ENCODE measurements at regions not wholly inside any gene's neighbourhood (a gene's known extent, or its start where the extent isn't known, plus 50 kb on each side); places are given as distances from the start of the nearest gene placed in this dataset.

GRCh38 chr13:80825276-80825675 is 484.4 kb upstream of the SPRY2 start:
- no peak for TF ChIP-seq POLR2AphosphoS5 (IDR thresholded peaks at IDR 0.05; ENCODE audit: insufficient read depth, low read depth, low read length)
- TF ChIP-seq MYC (IDR thresholded peaks at IDR 0.05; ENCODE audit: low read depth, low read length), result no peak
- TF ChIP-seq, protein P1, sequence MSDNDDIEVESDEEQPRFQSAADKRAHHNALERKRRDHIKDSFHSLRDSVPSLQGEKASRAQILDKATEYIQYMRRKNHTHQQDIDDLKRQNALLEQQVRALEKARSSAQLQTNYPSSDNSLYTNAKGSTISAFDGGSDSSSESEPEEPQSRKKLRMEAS (IDR thresholded peaks at IDR 0.05; ENCODE audit: insufficient read depth, insufficient read length), result no peak
- no peak for FAIRE-seq
- H3K4me3 ChIP-seq (replicated peaks in 1 of 3; ENCODE audit: insufficient read depth in 1 of 3, low read depth in 1 of 3, low read length in 3 of 3), result no peak overlapping the region
- no peaks in the 10 kb centered on the region for H3K27me3 ChIP-seq (ENCODE audit: control insufficient read depth in 2 of 2, insufficient read depth in 2 of 2, low read length in 2 of 2)
- no peak for DNase-seq (ENCODE audit: low read depth, low spot score)
- H3K9me3 ChIP-seq (replicated peaks; ENCODE audit: control insufficient read depth, insufficient read depth, low read length), result no peaks in the 10 kb centered on the region
- no peak overlapping the region for H3K9ac ChIP-seq (replicated peaks; ENCODE audit: extremely low read depth, insufficient read depth, low read length)
- H3K4me1 ChIP-seq (ENCODE audit: control insufficient read depth, extremely low read depth, insufficient read depth, low read length), result no peaks in the 10 kb centered on the region
- no peaks in the 10 kb centered on the region for H4K20me1 ChIP-seq (replicated peaks; ENCODE audit: control insufficient read depth, extremely low read depth, insufficient read depth, low read length)
- H3K36me3 ChIP-seq (ENCODE audit: control insufficient read depth in 2 of 2, extremely low read depth in 1 of 2, insufficient read depth in 2 of 2, low read length in 2 of 2), result no peaks in the 10 kb centered on the region
- no peaks in the 10 kb centered on the region for H3K9me1 ChIP-seq (replicated peaks; ENCODE audit: control insufficient read depth, extremely low read depth, insufficient read depth, low read length)
- dilution Hi-C loops (cut with MboI; ENCODE audit: extremely low pct_ligation_motif_present, low sequenced_read_pairs), result no loop called here
- ChIA-PET CTCF (no interaction called here), POLR2A (no interaction called here)
- H2AFZ ChIP-seq (ENCODE audit: low read depth, low read length), result no peak overlapping the region
- BruUV-seq (replicated peaks), result no TSS peak
- intact Hi-C loops (cut with micrococcal nuclease), result no loop called here
- no peak overlapping the region for H3K4me2 ChIP-seq (ENCODE audit: insufficient read depth, low read length)
- H3K79me2 ChIP-seq (ENCODE audit: control insufficient read depth, insufficient read depth, low read length), result no peaks in the 10 kb centered on the region
- H3K27ac ChIP-seq (ENCODE audit: insufficient read depth, low read depth, low read length), result no peak overlapping the region

GRCh38 chr13:80824229-80824628 is 483.3 kb upstream of the SPRY2 start:
- Histone ChIP-seq H3K4me3 (replicated peaks in 1 of 3; ENCODE audit: insufficient read depth in 1 of 3, low read depth in 1 of 3, low read length in 3 of 3) (no peak overlapping the region), H4K20me1 (replicated peaks; ENCODE audit: control insufficient read depth, extremely low read depth, insufficient read depth, low read length) (no peaks in the 10 kb centered on the region), H3K79me2 (ENCODE audit: control insufficient read depth, insufficient read depth, low read length) (no peaks in the 10 kb centered on the region), H3K4me1 (ENCODE audit: control insufficient read depth, extremely low read depth, insufficient read depth, low read length) (no peaks in the 10 kb centered on the region), H3K36me3 (ENCODE audit: control insufficient read depth in 2 of 2, extremely low read depth in 1 of 2, insufficient read depth in 2 of 2, low read length in 2 of 2) (no peaks in the 10 kb centered on the region), H3K9me3 (replicated peaks; ENCODE audit: control insufficient read depth, insufficient read depth, low read length) (no peaks in the 10 kb centered on the region), H2AFZ (ENCODE audit: low read depth, low read length) (no peak overlapping the region), H3K27me3 (ENCODE audit: control insufficient read depth in 2 of 2, insufficient read depth in 2 of 2, low read length in 2 of 2) (no peaks in the 10 kb centered on the region), H3K9ac (replicated peaks; ENCODE audit: extremely low read depth, insufficient read depth, low read length) (no peak overlapping the region), H3K27ac (ENCODE audit: insufficient read depth, low read depth, low read length) (no peak overlapping the region), H3K9me1 (replicated peaks; ENCODE audit: control insufficient read depth, extremely low read depth, insufficient read depth, low read length) (no peaks in the 10 kb centered on the region), H3K4me2 (ENCODE audit: insufficient read depth, low read length) (no peak overlapping the region)
- TF ChIP-seq MYC (IDR thresholded peaks at IDR 0.05; ENCODE audit: low read depth, low read length), result no peak
- TF ChIP-seq, protein P2, sequence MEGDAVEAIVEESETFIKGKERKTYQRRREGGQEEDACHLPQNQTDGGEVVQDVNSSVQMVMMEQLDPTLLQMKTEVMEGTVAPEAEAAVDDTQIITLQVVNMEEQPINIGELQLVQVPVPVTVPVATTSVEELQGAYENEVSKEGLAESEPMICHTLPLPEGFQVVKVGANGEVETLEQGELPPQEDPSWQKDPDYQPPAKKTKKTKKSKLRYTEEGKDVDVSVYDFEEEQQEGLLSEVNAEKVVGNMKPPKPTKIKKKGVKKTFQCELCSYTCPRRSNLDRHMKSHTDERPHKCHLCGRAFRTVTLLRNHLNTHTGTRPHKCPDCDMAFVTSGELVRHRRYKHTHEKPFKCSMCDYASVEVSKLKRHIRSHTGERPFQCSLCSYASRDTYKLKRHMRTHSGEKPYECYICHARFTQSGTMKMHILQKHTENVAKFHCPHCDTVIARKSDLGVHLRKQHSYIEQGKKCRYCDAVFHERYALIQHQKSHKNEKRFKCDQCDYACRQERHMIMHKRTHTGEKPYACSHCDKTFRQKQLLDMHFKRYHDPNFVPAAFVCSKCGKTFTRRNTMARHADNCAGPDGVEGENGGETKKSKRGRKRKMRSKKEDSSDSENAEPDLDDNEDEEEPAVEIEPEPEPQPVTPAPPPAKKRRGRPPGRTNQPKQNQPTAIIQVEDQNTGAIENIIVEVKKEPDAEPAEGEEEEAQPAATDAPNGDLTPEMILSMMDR (IDR thresholded peaks at IDR 0.05; ENCODE audit: extremely low read depth in 1 of 2, insufficient read depth in 1 of 2, low read depth in 1 of 2, low read length in 2 of 2), result no peak
- TF ChIP-seq, protein P1 (IDR thresholded peaks at IDR 0.05; ENCODE audit: insufficient read depth, insufficient read length), result no peak
- TF ChIP-seq POLR2AphosphoS5 (IDR thresholded peaks at IDR 0.05; ENCODE audit: insufficient read depth, low read depth, low read length), result no peak
- no peak for TF ChIP-seq GATA2 (IDR thresholded peaks at IDR 0.05; ENCODE audit: insufficient read depth, insufficient read length, low read depth, low read length)
- TF ChIP-seq POLR2A (IDR thresholded peaks at IDR 0.05; ENCODE audit: low read depth, low read length), result no peak
- TF ChIP-seq FOS (IDR thresholded peaks at IDR 0.05; ENCODE audit: borderline replicate concordance, insufficient read depth, low read length), result no peak
- dilution Hi-C loops (cut with MboI; ENCODE audit: extremely low pct_ligation_motif_present, low sequenced_read_pairs), result no loop called here
- DNase-seq (ENCODE audit: low read depth, low spot score) (no peak), FAIRE-seq (no peak)
- intact Hi-C loops (cut with micrococcal nuclease), result no loop called here
- BruUV-seq (replicated peaks), result no TSS peak
- ChIA-PET POLR2A (no interaction called here), CTCF (no interaction called here)

All from endothelial cell of umbilical vein (primary cell).